H1 (cell line): ENCODE measurements at regions not wholly inside any gene's neighbourhood (a gene's known extent, or its start where the extent isn't known, plus 50 kb on each side); places are given as distances from the start of the nearest gene placed in this dataset.

Source experiments
- CTCF ChIA-PET: fragments of 300-600 bp; sonication (Branson Sonifier 250); formaldehyde crosslinking; loops from one replicate; lab custom pipeline; 2021; ENCODE audit not compliant: partially characterized antibody; lab: Charles Lee
- POLR2A ChIA-PET: fragments of 300-600 bp; sonication (Branson Sonifier 250); formaldehyde crosslinking; loops from one replicate; lab custom pipeline; 2021; ENCODE audit warnings: inconsistent platforms; ENCODE audit not compliant: partially characterized antibody; lab: Charles Lee
- DNase-seq, 2 experiments: peaks; one replicate each; pipeline versions ENCODE4 v3.0.0 to v3.0.0-alpha.2; 2010 to 2022; ENCODE audit warnings: low spot score in 2 of 2, low read depth in 1 of 2, mixed read lengths in 1 of 2
- FAIRE-seq: peaks from 2 replicates; lab custom pipeline; 2011; peaks lifted over from hg19 to GRCh38; lab: Jason Lieb, UNC
- H2AFZ ChIP-seq: 2 replicates; pipeline ENCODE4 v1.8.1; 2012; ENCODE audit warnings: low read length, inconsistent platforms
- H2AK5ac ChIP-seq: 2 replicates; pipeline ENCODE4 v1.6.1; 2013; ENCODE audit warnings: low read depth, low read length
- H2BK120ac ChIP-seq: replicated peaks from 2 replicates; pipeline ENCODE3; 2013; ENCODE audit warnings: low read depth, low read length, inconsistent platforms
- H2BK12ac ChIP-seq: 2 replicates; pipeline ENCODE4 v1.6.1; 2013; ENCODE audit warnings: low read depth, low read length
- H2BK15ac ChIP-seq: 2 replicates; pipeline ENCODE4 v1.6.1; 2013; ENCODE audit warnings: low read length
- H2BK20ac ChIP-seq: 2 replicates; pipeline ENCODE4 v1.6.1; 2013; ENCODE audit warnings: low read length
- H2BK5ac ChIP-seq: 2 replicates; pipeline ENCODE4 v1.6.1; 2013; ENCODE audit warnings: low read depth, low read length
- H3K14ac ChIP-seq: 2 replicates; pipeline ENCODE4 v1.6.1; 2013; ENCODE audit warnings: inconsistent platforms; ENCODE audit not compliant: insufficient read length
- H3K18ac ChIP-seq: 2 replicates; pipeline ENCODE4 v1.6.1; 2013; ENCODE audit warnings: low read length; ENCODE audit errors: extremely low read depth
- H3K23ac ChIP-seq: 2 replicates; pipeline ENCODE4 v1.6.1; 2013; ENCODE audit warnings: inconsistent platforms; ENCODE audit not compliant: insufficient read length
- H3K23me2 ChIP-seq: 2 replicates; pipeline ENCODE4 v1.6.1; 2013; ENCODE audit warnings: low read depth, low read length
- H3K27ac ChIP-seq: 2 replicates; pipeline ENCODE4 v1.6.1; 2011; ENCODE audit warnings: low read depth, low read length, inconsistent platforms
- H3K27me3 ChIP-seq, 4 experiments: replicated peaks in 1 of 4; 1 replicate in 1 of 4; 2 replicates in 3 of 4; pipeline versions ENCODE4 v1.6.1 to v1.8.1; 2011 to 2013; ENCODE audit warnings: low read length in 3 of 4, mild to moderate bottlenecking in 3 of 4, inconsistent platforms in 2 of 4, mixed read lengths in 2 of 4, moderate library complexity in 1 of 4; ENCODE audit not compliant: control insufficient read depth in 3 of 4, insufficient read depth in 3 of 4; ENCODE audit errors: extremely low read depth in 1 of 4
- H3K36me3 ChIP-seq, 4 experiments: 2 replicates each; pipeline versions ENCODE4 v1.6.1 to v1.8.1; 2011 to 2013; ENCODE audit warnings: mild to moderate bottlenecking in 4 of 4, low read length in 3 of 4, moderate library complexity in 2 of 4, control low read depth in 1 of 4, inconsistent platforms in 1 of 4; ENCODE audit not compliant: insufficient read depth in 4 of 4, control insufficient read depth in 2 of 4
- H3K4ac ChIP-seq: replicated peaks from 2 replicates; pipeline ENCODE3; 2013; ENCODE audit warnings: low read length, low read depth, mixed read lengths, inconsistent platforms; ENCODE audit not compliant: insufficient read length
- H3K4me1 ChIP-seq, 4 experiments: replicated peaks in 1 of 4; 1 replicate in 1 of 4; 2 replicates in 3 of 4; pipeline versions ENCODE4 v1.6.1 to v1.8.1; 2011 to 2013; ENCODE audit warnings: low read length in 3 of 4, inconsistent platforms in 2 of 4, mixed read lengths in 1 of 4; ENCODE audit not compliant: insufficient read depth in 4 of 4, control insufficient read depth in 3 of 4
- H3K4me2 ChIP-seq, 2 experiments: 2 replicates each; pipeline versions ENCODE4 v1.6.1 to v1.8.1; 2011 to 2013; ENCODE audit warnings: low read depth in 2 of 2, low read length in 2 of 2, control low read depth in 1 of 2, inconsistent platforms in 1 of 2, mild to moderate bottlenecking in 1 of 2; ENCODE audit not compliant: insufficient read depth in 1 of 2
- H3K4me3 ChIP-seq, 4 experiments: fragments of 200-600, 300-600 bp in 1 of 4; sonication (generic), shearing (Covaris generic), sonication (Bioruptor Twin) in 1 of 4; 2 replicates each; pipeline versions ENCODE4 v1.5.1 to v1.8.1; 2011 to 2016; ENCODE audit warnings: low read length in 4 of 4, low read depth in 3 of 4, control low read depth in 2 of 4, inconsistent platforms in 2 of 4, mild to moderate bottlenecking in 2 of 4, mixed read lengths in 1 of 4, moderate library complexity in 1 of 4; ENCODE audit not compliant: insufficient read depth in 2 of 4; ENCODE audit errors: extremely low read depth in 1 of 4
- H3K56ac ChIP-seq: replicated peaks from 2 replicates; pipeline ENCODE3; 2013; ENCODE audit warnings: low read depth, mild to moderate bottlenecking, mixed read lengths, low read length, inconsistent platforms; ENCODE audit not compliant: insufficient read length
- H3K79me1 ChIP-seq: 2 replicates; pipeline ENCODE4 v1.6.1; 2013; ENCODE audit warnings: low read depth, low read length, control low read depth
- H3K79me2 ChIP-seq, 2 experiments: 2 replicates each; pipeline versions ENCODE4 v1.6.1 to v1.8.1; 2012 to 2013; ENCODE audit warnings: low read length in 2 of 2, mild to moderate bottlenecking in 2 of 2, inconsistent platforms in 1 of 2; ENCODE audit not compliant: insufficient read depth in 2 of 2, control insufficient read depth in 1 of 2
- H3K9ac ChIP-seq, 4 experiments: replicated peaks in 1 of 4; 1 replicate in 1 of 4; 2 replicates in 3 of 4; pipeline versions ENCODE4 v1.6.1 to v1.8.1; 2011 to 2013; ENCODE audit warnings: low read depth in 3 of 4, low read length in 3 of 4, control low read depth in 2 of 4, mild to moderate bottlenecking in 2 of 4, moderate library complexity in 2 of 4, inconsistent platforms in 1 of 4; ENCODE audit errors: extremely low read depth in 1 of 4
- H3K9me3 ChIP-seq, 2 experiments: 2 replicates each; pipeline versions ENCODE4 v1.6.1 to v1.8.1; 2012 to 2013; ENCODE audit warnings: mild to moderate bottlenecking in 2 of 2, moderate library complexity in 2 of 2, control low read depth in 1 of 2, inconsistent platforms in 1 of 2, low read depth in 1 of 2, low read length in 1 of 2, mixed read lengths in 1 of 2; ENCODE audit not compliant: insufficient read depth in 2 of 2
- H4K20me1 ChIP-seq, 2 experiments: replicated peaks in 1 of 2; 2 replicates each; pipeline versions ENCODE3 to v1.8.1; 2011 to 2013; ENCODE audit warnings: inconsistent platforms in 2 of 2, low read length in 2 of 2, mild to moderate bottlenecking in 1 of 2; ENCODE audit not compliant: insufficient read depth in 2 of 2, control insufficient read depth in 1 of 2
- H4K5ac ChIP-seq: 2 replicates; pipeline ENCODE4 v1.6.1; 2013; ENCODE audit warnings: low read length, low read depth, mixed read lengths, inconsistent platforms; ENCODE audit not compliant: insufficient read length
- H4K8ac ChIP-seq: 2 replicates; pipeline ENCODE4 v1.8.0; 2013; ENCODE audit warnings: mild to moderate bottlenecking, moderate library complexity, low read length, inconsistent platforms; ENCODE audit not compliant: insufficient read depth; ENCODE audit errors: extremely low read depth
- H4K91ac ChIP-seq: replicated peaks from 2 replicates; pipeline ENCODE3; 2013; ENCODE audit warnings: low read length, mixed read lengths, inconsistent platforms; ENCODE audit not compliant: insufficient read length
- CEBPB ChIP-seq: IDR thresholded peaks from 2 replicates; pipeline ENCODE4 v1.6.1; 2012; ENCODE audit warnings: low read depth, low read length
- EZH2 ChIP-seq: fragments of 200-600 bp; sonication (generic); IDR thresholded peaks from 2 replicates; pipeline ENCODE4 v1.7.1; 2012; ENCODE audit warnings: low read depth, mild to moderate bottlenecking, moderate library complexity, low read length, inconsistent platforms; ENCODE audit not compliant: severe bottlenecking
- FOSL1 ChIP-seq: IDR thresholded peaks from 2 replicates; pipeline ENCODE4 v1.6.1; 2011; ENCODE audit warnings: mild to moderate bottlenecking, low read depth, low read length, moderate library complexity; ENCODE audit not compliant: insufficient read depth
- KDM1A ChIP-seq: fragments of 200-600, 300-600 bp; sonication (generic); IDR thresholded peaks from 2 replicates; pipeline ENCODE4 v1.7.1; 2016; ENCODE audit warnings: mild to moderate bottlenecking, low read length, borderline replicate concordance
- NANOG ChIP-seq: IDR thresholded peaks from 2 replicates; pipeline ENCODE4 v1.6.1; 2011; ENCODE audit warnings: low read length, low read depth, mild to moderate bottlenecking, inconsistent platforms; ENCODE audit not compliant: insufficient read depth, poor library complexity, severe bottlenecking
- NRF1 ChIP-seq: IDR thresholded peaks from 2 replicates; pipeline ENCODE4 v1.6.1; 2011; ENCODE audit warnings: mild to moderate bottlenecking, low read depth, low read length, improper control_type of control experiment
- POLR2A ChIP-seq, 2 experiments: IDR thresholded peaks; 1 replicate in 1 of 2; 2 replicates in 1 of 2; pipeline ENCODE4 v1.6.1; 2011; ENCODE audit warnings: low read depth in 2 of 2, low read length in 2 of 2, mild to moderate bottlenecking in 2 of 2; ENCODE audit errors: control extremely low read depth in 1 of 2
- POLR2AphosphoS5 ChIP-seq: IDR thresholded peaks from 2 replicates; pipeline ENCODE4 v1.6.1; 2011; ENCODE audit warnings: low read depth, low read length
- RFX5 ChIP-seq: IDR thresholded peaks from 2 replicates; pipeline ENCODE4 v1.6.1; 2011; ENCODE audit warnings: low read depth, low read length, improper control_type of control experiment, borderline replicate concordance
- SRF ChIP-seq: IDR thresholded peaks from 2 replicates; pipeline ENCODE4 v1.6.1; 2011; ENCODE audit warnings: mild to moderate bottlenecking, low read depth, low read length, moderate library complexity
- TBP ChIP-seq: IDR thresholded peaks from 2 replicates; pipeline ENCODE4 v1.6.1; 2011; ENCODE audit warnings: low read depth, low read length, improper control_type of control experiment
- WGBS, 2 experiments: shearing (Covaris generic) in 1 of 2; methylation state at CpG; one replicate each; pipeline versions ENCODE4 v1.1.6 to v1.1.7; 2013 to 2015; ENCODE audit warnings: low lambda C conversion rate in 2 of 2, mixed read lengths in 2 of 2, inconsistent platforms in 1 of 2, low coverage in 1 of 2, missing lambda C conversion rate in 1 of 2; ENCODE audit not compliant: insufficient replicate concordance in 2 of 2, insufficient coverage in 1 of 2, insufficient read length in 1 of 2; ENCODE audit errors: extremely low coverage in 1 of 2, missing lambda C conversion rate in 1 of 2; 5-methylcytosine and 5-hydroxymethylcytosine counted together
- TF ChIP-seq, protein P1 (sequence below): IDR thresholded peaks from 2 replicates; pipeline ENCODE4 v1.6.1; 2011; ENCODE audit warnings: low read length, improper control_type of control experiment

DNA sequence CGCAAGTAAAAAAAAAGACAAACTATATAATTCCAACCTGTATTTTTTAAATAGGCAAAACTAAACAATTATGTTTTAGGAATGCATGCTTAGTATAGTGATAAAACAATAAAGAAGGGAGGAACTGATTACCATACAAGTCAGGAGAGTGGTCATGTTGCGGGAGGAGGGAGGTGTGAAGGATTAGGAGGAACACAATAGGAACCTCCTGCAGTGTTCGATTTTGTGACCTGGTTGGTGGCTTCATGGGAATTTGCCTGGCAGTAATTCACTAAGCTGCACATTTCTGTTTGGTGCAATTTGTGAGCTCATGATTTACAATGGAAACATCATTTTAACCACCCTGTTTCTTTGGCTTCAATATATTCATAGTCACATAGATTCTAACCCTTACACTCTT, 78.3 kb downstream of the TPRA1 start:
- H2BK15ac ChIP-seq = no peak overlapping the region
- no peak overlapping the region for H2AK5ac ChIP-seq
- H4K91ac ChIP-seq = no peak overlapping the region
- no peak overlapping the region for H3K9ac ChIP-seq
- CTCF ChIA-PET = interaction anchor here (1.0 kb wide), 1 partner anchor 9 kb away, joined by 3 read pairs; no protein-coding TSS in a partner anchor
- H2BK20ac ChIP-seq = no peak overlapping the region
- no peak overlapping the region for H3K56ac ChIP-seq
- H3K79me2 ChIP-seq = no peaks in the 10 kb centered on the region
- H2BK120ac ChIP-seq = no peak overlapping the region
- no peak overlapping the region for H2AFZ ChIP-seq
- no peak overlapping the region for H4K5ac ChIP-seq
- FAIRE-seq (no peak), DNase-seq (no peak)
- no peaks in the 10 kb centered on the region for H3K79me1 ChIP-seq
- POLR2A ChIA-PET = no interaction called here
- H3K36me3 ChIP-seq = no peaks in the 10 kb centered on the region
- H4K20me1 ChIP-seq = no peaks in the 10 kb centered on the region
- no peak overlapping the region for H4K8ac ChIP-seq
- H3K9me3 ChIP-seq = no peaks in the 10 kb centered on the region
- H3K18ac ChIP-seq = no peak overlapping the region
- no peak overlapping the region for H3K14ac ChIP-seq
- WGBS, 2 experiments = 48% methylated on average over 3 of the region's 3 CpGs; no CpG with 5 or more reads in 1 of the 2 experiments
- no peak overlapping the region for H3K4ac ChIP-seq
- H2BK12ac ChIP-seq = no peak overlapping the region
- no peaks in the 10 kb centered on the region for H3K23me2 ChIP-seq
- H3K27me3 ChIP-seq = no peaks in the 10 kb centered on the region
- no peak overlapping the region for H3K23ac ChIP-seq
- no peak overlapping the region for H2BK5ac ChIP-seq
- no peak overlapping the region for H3K27ac ChIP-seq
- peaks cover 0 to 4% (median 0%) of the 10 kb centered on the region in 4 experiments; a peak in 1 of 7 replicates for H3K4me1 ChIP-seq
- H3K4me2 ChIP-seq = no peak overlapping the region; a peak in 1 of 4 replicates
- no peak for TF ChIP-seq NANOG
- no peak for TF ChIP-seq NRF1
- TF ChIP-seq, protein P1, sequence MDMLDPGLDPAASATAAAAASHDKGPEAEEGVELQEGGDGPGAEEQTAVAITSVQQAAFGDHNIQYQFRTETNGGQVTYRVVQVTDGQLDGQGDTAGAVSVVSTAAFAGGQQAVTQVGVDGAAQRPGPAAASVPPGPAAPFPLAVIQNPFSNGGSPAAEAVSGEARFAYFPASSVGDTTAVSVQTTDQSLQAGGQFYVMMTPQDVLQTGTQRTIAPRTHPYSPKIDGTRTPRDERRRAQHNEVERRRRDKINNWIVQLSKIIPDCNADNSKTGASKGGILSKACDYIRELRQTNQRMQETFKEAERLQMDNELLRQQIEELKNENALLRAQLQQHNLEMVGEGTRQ = no peak
- no peak for TF ChIP-seq POLR2A (IDR thresholded peaks at IDR 0.05; ENCODE audit: control extremely low read depth in 1 of 2, low read depth in 2 of 2, low read length in 2 of 2)
- no peak for TF ChIP-seq SRF
- TF ChIP-seq RFX5 = no peak
- no peak for TF ChIP-seq POLR2AphosphoS5
- no peak for TF ChIP-seq FOSL1
- TF ChIP-seq TBP = no peak
- TF ChIP-seq CEBPB = no peak
- TF ChIP-seq EZH2 = no peak
- no peak for TF ChIP-seq KDM1A
- TF ChIP-seq, all 59 proteins: peak for 0
- H3K4me3 ChIP-seq = no peak overlapping the region
